A673 (cell line): ENCODE measurements at regions not wholly inside any gene's neighbourhood (a gene's known extent, or its start where the extent isn't known, plus 50 kb on each side); places are given as distances from the start of the nearest gene placed in this dataset.
A peak's percentile ranks its signal among the peaks of the same experiment; 100 is the strongest.

ENCODE experiments used
- EZH2 ChIP-seq: fragments of 200-600 bp; sonication (generic); IDR thresholded peaks from 2 replicates; pipeline ENCODE4 v1.6.1; 2017; ENCODE audit warnings: borderline replicate concordance, low read depth, mild to moderate bottlenecking, mixed read lengths, antibody characterized with exemption, low read length; ENCODE audit not compliant: poor library complexity, severe bottlenecking
- TF ChIP-seq, protein P1 (sequence below): fragments of 300-800, 200-600 bp; sonication (generic); conservative IDR thresholded peaks from 2 replicates; pipeline ENCODE4 v1.5.1; 2017; ENCODE audit warnings: low read depth, mild to moderate bottlenecking, antibody characterized with exemption, low read length, moderate library complexity, mixed read lengths

DNA sequence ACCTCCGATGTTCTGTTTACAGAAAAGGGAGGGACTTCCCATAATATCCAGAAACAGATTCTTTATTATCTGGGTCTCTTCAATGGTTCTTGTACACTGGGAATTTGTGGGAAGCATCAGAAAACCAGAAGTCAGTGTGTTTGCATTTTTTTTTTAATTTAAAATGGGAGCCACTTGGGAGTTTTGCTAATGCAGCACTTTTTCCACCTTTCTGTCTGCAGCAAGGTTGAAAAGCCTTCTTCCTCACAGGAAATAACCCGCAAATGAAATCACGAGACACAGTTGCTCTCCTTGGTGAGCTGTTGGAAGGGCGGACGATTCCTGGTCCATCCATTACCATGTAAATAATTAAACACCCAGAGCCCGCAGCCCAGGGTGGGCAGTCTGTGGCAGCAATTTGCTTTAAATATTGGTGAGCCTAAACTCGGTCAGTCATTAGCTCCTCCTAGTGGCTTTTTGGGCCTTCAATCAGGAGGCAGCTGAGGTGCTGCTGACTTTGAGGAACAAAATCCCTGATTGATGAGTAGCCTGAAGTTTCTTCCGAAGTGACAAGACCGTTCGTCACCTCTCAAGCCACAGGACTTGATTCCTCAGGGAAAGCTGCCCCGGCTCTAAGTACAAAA lies 471.5 kb downstream of the EPHA4 start:
- TF ChIP-seq EZH2 = no peak
- TF ChIP-seq, protein P1, sequence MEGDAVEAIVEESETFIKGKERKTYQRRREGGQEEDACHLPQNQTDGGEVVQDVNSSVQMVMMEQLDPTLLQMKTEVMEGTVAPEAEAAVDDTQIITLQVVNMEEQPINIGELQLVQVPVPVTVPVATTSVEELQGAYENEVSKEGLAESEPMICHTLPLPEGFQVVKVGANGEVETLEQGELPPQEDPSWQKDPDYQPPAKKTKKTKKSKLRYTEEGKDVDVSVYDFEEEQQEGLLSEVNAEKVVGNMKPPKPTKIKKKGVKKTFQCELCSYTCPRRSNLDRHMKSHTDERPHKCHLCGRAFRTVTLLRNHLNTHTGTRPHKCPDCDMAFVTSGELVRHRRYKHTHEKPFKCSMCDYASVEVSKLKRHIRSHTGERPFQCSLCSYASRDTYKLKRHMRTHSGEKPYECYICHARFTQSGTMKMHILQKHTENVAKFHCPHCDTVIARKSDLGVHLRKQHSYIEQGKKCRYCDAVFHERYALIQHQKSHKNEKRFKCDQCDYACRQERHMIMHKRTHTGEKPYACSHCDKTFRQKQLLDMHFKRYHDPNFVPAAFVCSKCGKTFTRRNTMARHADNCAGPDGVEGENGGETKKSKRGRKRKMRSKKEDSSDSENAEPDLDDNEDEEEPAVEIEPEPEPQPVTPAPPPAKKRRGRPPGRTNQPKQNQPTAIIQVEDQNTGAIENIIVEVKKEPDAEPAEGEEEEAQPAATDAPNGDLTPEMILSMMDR = peak; percentile 53
